C4-2B (cell line): ENCODE measurements at regions not wholly inside any gene's neighbourhood (a gene's known extent, or its start where the extent isn't known, plus 50 kb on each side); places are given as distances from the start of the nearest gene placed in this dataset.

Experiments used
- H3K27ac ChIP-seq: fragments of 450-650 bp; 2 replicates; pipeline ENCODE4 v1.5.1; 2017
- ZFX ChIP-seq: fragments of 450-650 bp; IDR thresholded peaks from 2 replicates; pipeline ENCODE4 v1.6.1; 2017
- TF ChIP-seq, protein P1 (sequence below): fragments of 450-650 bp; conservative IDR thresholded peaks from 2 replicates; pipeline ENCODE4 v1.5.1; 2017; ENCODE audit warnings: mild to moderate bottlenecking

DNA sequence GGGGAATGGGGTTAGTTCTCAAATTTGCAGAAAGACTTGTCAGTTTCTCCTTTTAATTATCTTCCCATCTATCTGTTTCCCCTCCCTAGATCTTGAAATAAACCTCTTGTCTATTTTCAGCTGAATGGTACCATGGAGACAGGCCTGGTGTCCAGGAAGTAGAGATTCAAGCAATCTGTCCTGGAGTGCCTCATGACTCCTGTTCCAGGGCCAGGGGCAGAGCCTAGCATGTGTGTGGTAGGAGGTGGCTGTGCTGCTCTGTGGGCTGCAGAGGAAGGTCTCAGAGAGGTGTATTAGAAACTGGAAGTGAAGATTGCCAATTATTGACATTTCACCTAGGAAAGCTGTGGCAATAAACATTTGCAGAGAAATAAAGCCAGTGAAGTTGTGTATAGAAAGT is 175.8 kb upstream of the ATP10B start:
- no peak for TF ChIP-seq ZFX
- TF ChIP-seq, protein P1, sequence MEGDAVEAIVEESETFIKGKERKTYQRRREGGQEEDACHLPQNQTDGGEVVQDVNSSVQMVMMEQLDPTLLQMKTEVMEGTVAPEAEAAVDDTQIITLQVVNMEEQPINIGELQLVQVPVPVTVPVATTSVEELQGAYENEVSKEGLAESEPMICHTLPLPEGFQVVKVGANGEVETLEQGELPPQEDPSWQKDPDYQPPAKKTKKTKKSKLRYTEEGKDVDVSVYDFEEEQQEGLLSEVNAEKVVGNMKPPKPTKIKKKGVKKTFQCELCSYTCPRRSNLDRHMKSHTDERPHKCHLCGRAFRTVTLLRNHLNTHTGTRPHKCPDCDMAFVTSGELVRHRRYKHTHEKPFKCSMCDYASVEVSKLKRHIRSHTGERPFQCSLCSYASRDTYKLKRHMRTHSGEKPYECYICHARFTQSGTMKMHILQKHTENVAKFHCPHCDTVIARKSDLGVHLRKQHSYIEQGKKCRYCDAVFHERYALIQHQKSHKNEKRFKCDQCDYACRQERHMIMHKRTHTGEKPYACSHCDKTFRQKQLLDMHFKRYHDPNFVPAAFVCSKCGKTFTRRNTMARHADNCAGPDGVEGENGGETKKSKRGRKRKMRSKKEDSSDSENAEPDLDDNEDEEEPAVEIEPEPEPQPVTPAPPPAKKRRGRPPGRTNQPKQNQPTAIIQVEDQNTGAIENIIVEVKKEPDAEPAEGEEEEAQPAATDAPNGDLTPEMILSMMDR, result no peak

DNA sequence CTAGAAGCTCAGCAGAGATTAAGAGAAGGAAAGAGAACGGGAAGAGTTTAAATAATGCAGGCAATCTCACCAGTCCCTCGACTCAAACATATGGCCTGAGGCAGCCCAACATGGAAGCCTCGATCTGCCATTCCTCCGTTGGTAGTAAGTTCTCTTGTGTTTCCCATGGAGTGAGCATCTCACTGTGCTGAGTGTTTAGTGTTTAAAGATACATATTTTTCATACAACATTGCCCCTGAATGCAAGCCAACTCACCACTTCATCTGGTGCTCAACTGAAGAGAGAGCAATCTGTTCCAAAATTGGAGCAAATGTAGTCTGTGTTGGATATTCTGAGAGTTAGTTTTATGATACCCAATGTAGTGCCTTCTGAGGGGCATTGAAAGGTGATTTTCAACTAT is 171.5 kb upstream of the ATP10B start:
- no peak for TF ChIP-seq ZFX
- TF ChIP-seq, protein P1, result no peak
- H3K27ac ChIP-seq, result no peak overlapping the region

More for the DNA sequence above, 175.8 kb upstream of the ATP10B start:
- no peak overlapping the region for H3K27ac ChIP-seq

DNA sequence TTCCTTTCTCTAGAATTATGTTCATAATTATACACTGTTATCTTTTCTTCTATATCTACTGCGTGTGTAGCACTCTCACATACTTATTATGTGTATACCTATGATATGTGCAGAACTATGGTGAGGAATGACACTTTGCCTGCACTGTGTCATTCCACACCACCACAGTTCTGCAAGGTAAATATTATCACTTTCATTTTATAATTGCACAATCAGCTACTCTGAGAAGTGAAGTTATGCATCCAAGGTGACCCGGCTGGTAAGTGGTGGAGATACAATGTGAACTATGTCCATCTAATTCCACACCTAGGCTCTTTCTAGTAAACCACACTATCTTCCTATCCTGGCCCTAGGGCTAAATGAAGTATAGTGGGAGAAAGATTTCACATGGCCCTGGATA is 170.1 kb upstream of the ATP10B start:
- no peak overlapping the region for H3K27ac ChIP-seq
- TF ChIP-seq, protein P1, result no peak
- TF ChIP-seq ZFX, result no peak

DNA sequence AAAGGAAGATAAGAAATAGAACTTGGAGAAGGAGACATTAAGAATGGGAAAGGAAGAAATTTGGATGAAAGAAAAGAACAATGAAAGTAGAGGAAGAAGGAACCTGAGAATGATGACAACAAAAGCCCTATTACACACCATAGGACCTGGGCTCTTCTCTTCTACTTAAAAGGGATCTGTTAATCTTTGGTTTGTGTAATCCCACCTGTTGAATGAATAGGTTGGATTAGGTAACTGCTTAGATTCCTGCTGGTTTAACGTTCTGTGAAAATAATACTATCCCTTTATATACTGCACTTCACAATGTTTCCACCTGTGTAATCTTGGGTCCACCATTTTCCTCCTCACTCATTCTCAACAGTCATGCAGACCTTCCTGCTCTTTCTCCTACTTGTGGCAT is 157.8 kb upstream of the ATP10B start:
- H3K27ac ChIP-seq, result no peak overlapping the region
- TF ChIP-seq, protein P1, result no peak
- TF ChIP-seq ZFX, result no peak

DNA sequence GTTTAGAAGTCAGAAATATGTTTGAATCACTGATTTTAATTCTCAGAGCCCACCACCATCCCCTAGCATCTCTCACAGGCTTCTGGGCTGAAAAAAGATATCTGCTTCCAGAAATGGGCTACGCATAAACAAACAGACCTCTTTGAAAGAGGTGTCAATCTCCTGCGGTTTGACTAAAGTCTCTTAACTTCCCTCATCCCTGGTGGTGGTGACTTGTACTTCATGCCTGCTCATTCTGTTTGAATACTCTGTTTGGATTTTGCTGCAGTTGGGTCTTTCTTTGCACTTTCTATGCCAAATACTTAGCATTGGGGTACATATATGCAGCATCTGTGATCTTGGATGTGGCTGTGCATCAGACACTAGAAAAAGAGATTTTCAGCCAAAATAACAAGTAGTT is 157.2 kb upstream of the ATP10B start:
- TF ChIP-seq, protein P1, result no peak
- TF ChIP-seq ZFX, result no peak
- H3K27ac ChIP-seq, result no peak overlapping the region

DNA sequence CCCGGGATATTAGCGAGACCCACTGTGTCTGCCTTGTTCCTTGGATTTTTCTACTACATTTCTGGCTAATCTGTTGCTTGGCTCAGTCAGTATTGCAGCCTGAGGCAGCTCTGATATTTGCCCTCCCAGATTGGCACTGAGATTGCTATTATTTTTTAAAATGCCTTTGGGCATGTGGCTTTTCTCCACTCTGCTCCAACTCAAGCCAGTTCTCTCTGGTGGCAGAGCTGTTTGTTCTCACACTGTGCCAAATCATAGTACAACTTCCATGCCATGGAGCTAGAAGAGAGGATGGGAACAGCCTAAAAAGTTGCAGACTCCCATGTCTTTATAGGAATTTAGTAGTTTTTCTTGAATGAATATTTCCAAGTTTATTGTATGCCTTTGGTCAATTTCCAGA is 155.9 kb upstream of the ATP10B start:
- H3K27ac ChIP-seq, result no peak overlapping the region
- no peak for TF ChIP-seq ZFX
- TF ChIP-seq, protein P1, result no peak

DNA sequence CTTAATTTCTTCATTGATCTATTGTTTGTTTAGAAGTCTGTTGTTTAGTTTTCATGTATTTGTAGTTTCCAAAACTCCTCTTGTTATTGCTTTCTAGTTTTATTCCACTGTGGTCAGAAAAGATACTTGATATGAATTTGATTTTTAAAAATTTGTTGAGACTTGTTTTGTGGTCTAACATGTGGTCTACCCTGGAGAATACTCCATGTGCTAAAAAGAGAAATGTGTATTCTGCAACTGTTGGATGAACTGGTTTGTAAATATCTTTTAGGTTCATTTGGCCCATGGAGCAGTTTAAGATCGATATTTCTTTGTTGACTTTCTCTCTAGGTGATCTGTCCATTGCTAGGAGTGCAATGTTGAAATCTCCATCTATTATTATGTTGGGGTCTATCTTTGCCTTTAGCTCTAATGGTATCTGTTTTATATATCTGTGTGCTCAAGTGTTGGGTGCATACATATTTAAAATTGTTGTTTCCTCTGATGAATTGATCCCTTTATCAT is 150.6 kb upstream of the ATP10B start:
- TF ChIP-seq, protein P1, result no peak
- no peak for TF ChIP-seq ZFX
- no peak overlapping the region for H3K27ac ChIP-seq
